ENCODE measurements at regions not wholly inside any gene's neighbourhood (a gene's known extent, or its start where the extent isn't known, plus 50 kb on each side); places are given as distances from the start of the nearest gene placed in this dataset.

- TF ChIP-seq CTCF (IDR thresholded peaks at IDR 0.05) (no peak), POLR2A (IDR thresholded peaks at IDR 0.05) (no peak), EP300 (IDR thresholded peaks at IDR 0.05) (no peak)
These were observed 708.4 kb upstream of the SLITRK1 start for GRCh38 chr13:84590663-84591062.
